ENCODE measurements at regions not wholly inside any gene's neighbourhood (a gene's known extent, or its start where the extent isn't known, plus 50 kb on each side); places are given as distances from the start of the nearest gene placed in this dataset.

DNA sequence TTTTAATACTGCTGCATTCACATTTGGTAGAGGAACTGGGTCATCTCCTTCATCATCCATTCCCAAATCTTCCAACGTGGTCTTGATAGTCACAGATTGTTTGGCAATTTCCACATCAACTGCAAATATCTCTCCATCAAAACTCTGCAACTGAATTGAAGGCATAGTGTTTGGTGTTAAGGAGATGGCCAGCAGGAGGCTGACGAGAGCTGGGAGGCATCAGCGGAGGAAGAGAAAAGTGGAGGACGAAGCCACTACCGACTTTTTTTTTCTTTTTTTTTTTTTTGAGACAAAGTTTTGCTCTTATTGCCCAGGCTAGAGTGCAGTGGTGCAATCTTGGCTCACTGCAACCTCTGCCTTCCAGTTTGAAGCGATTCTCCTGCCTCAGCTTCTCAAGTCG is 205.0 kb upstream of the KCTD7 start:
- Mint-ChIP-seq H3K4me1 (ENCODE audit: low read depth) (no peaks in the 10 kb centered on the region), H3K4me3 (ENCODE audit: unreplicated experiment) (no peak overlapping the region), H3K9me3 (ENCODE audit: low read depth) (peaks cover 3% of the 10 kb centered on the region), H3K27me3 (ENCODE audit: low read depth) (no peaks in the 10 kb centered on the region), H3K36me3 (ENCODE audit: low read depth) (peaks cover 9% of the 10 kb centered on the region), H3K27ac (ENCODE audit: unreplicated experiment) (no peak overlapping the region)
- no peak for TF ChIP-seq CTCF (IDR thresholded peaks at IDR 0.05)
- no peak for DNase-seq (ENCODE audit: low spot score)

- Mint-ChIP-seq H3K36me3 (ENCODE audit: low read depth) (peaks cover 10% of the 10 kb centered on the region), H3K4me3 (ENCODE audit: unreplicated experiment) (no peak overlapping the region), H3K27ac (ENCODE audit: unreplicated experiment) (no peak overlapping the region), H3K4me1 (ENCODE audit: low read depth) (no peaks in the 10 kb centered on the region), H3K27me3 (ENCODE audit: low read depth) (no peaks in the 10 kb centered on the region), H3K9me3 (ENCODE audit: low read depth) (peaks cover 3% of the 10 kb centered on the region)
- TF ChIP-seq CTCF (IDR thresholded peaks at IDR 0.05) = no peak
- DNase-seq (ENCODE audit: low spot score) = no peak
These were observed 202.3 kb upstream of the KCTD7 start for GRCh38 chr7:66426332-66426731.

- H3K9me3 Mint-ChIP-seq (ENCODE audit: low read depth) = peaks cover 3% of the 10 kb centered on the region
- no peak for DNase-seq (ENCODE audit: low spot score)
- H3K27ac Mint-ChIP-seq (ENCODE audit: unreplicated experiment) = no peak overlapping the region
- peaks cover 10% of the 10 kb centered on the region for H3K36me3 Mint-ChIP-seq (ENCODE audit: low read depth)
- no peaks in the 10 kb centered on the region for H3K27me3 Mint-ChIP-seq (ENCODE audit: low read depth)
- no peaks in the 10 kb centered on the region for H3K4me1 Mint-ChIP-seq (ENCODE audit: low read depth)
- no peak overlapping the region for H3K4me3 Mint-ChIP-seq (ENCODE audit: unreplicated experiment)
- TF ChIP-seq CTCF (IDR thresholded peaks at IDR 0.05) = no peak
These were observed 201.7 kb upstream of the KCTD7 start for GRCh38 chr7:66426996-66427395.

DNA sequence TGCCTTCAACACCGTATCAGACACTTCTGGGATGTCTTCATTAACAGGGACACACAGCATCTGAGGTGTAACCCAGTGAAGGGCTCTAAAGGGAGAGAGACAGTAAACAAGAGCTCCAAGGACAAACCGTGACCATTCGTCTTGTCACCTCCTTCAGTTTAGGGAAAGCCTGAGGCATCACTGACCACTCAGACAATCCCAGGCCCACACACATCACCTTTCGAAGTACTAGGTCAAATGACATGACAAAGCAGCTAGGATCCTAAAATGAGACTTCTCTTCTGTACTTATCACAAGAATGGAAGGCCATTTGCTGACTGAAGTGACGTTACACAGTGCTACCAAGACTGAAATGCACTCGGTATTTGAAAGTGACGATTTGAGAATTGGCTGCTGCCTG is 200.7 kb upstream of the KCTD7 start:
- TF ChIP-seq CTCF (IDR thresholded peaks at IDR 0.05) = no peak
- H3K4me1 Mint-ChIP-seq (ENCODE audit: low read depth) = no peaks in the 10 kb centered on the region
- peaks cover 3% of the 10 kb centered on the region for H3K9me3 Mint-ChIP-seq (ENCODE audit: low read depth)
- H3K27ac Mint-ChIP-seq (ENCODE audit: unreplicated experiment) = no peak overlapping the region
- H3K4me3 Mint-ChIP-seq (ENCODE audit: unreplicated experiment) = no peak overlapping the region
- peaks cover 10% of the 10 kb centered on the region for H3K36me3 Mint-ChIP-seq (ENCODE audit: low read depth)
- no peak for DNase-seq (ENCODE audit: low spot score)
- H3K27me3 Mint-ChIP-seq (ENCODE audit: low read depth) = no peaks in the 10 kb centered on the region

DNA sequence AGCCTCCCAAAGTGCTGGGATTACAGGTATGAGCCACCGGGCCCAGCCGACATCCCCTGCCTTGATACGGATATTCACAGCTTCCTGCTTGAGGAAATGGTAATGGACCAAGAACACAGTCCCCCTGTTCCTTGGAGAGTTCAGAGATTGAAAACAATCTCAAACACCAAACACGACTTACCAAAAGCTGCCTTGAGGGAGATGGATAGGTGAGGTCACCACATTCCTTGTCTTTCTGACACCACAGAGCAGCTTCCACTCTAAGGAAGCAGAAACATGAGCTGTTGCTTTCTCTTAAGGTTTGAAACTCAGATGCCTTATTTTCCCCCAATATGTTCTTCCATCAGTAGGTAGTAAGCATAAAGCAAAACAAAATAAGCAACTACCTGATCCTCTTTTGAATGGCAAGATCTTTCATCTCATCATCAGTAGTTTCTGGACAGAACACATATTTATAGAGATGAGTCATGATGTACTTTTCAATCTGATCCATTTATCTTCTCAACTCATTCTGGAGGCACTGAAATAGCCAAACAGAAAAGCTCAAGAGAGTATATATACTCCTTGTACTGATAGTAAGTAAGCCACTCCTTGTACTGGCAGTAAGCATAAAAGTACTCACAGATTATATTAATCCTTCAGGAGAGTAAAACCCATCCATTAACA is 199.1 kb upstream of the KCTD7 start:
- Mint-ChIP-seq H3K4me1 (ENCODE audit: low read depth) (no peaks in the 10 kb centered on the region), H3K27me3 (ENCODE audit: low read depth) (no peaks in the 10 kb centered on the region), H3K4me3 (ENCODE audit: unreplicated experiment) (no peak overlapping the region), H3K9me3 (ENCODE audit: low read depth) (peaks cover 3% of the 10 kb centered on the region), H3K36me3 (ENCODE audit: low read depth) (peaks cover 8% of the 10 kb centered on the region), H3K27ac (ENCODE audit: unreplicated experiment) (no peak overlapping the region)
- no peak for DNase-seq (ENCODE audit: low spot score)
- TF ChIP-seq CTCF (IDR thresholded peaks at IDR 0.05) = no peak
